SU-DHL-6 (cell line): ENCODE measurements at regions not wholly inside any gene's neighbourhood (a gene's known extent, or its start where the extent isn't known, plus 50 kb on each side); places are given as distances from the start of the nearest gene placed in this dataset.

Experiments
- EZH2phosphoT487 ChIP-seq: fragments of 200-600 bp; sonication (generic), shearing (Covaris generic); conservative IDR thresholded peaks from 2 replicates; pipeline ENCODE4 v1.6.1; 2018; ENCODE audit warnings: mild to moderate bottlenecking, antibody characterized with exemption, low read length, moderate library complexity, mixed read lengths
- TF ChIP-seq, protein P1 (sequence below): fragments of 200-600 bp; sonication (generic); IDR thresholded peaks from one replicate; pipeline ENCODE4 v1.5.1; 2017; ENCODE audit warnings: antibody characterized with exemption, mild to moderate bottlenecking, low read length, moderate library complexity; ENCODE audit not compliant: insufficient read depth, poor library complexity, severe bottlenecking

- TF ChIP-seq, protein P1, sequence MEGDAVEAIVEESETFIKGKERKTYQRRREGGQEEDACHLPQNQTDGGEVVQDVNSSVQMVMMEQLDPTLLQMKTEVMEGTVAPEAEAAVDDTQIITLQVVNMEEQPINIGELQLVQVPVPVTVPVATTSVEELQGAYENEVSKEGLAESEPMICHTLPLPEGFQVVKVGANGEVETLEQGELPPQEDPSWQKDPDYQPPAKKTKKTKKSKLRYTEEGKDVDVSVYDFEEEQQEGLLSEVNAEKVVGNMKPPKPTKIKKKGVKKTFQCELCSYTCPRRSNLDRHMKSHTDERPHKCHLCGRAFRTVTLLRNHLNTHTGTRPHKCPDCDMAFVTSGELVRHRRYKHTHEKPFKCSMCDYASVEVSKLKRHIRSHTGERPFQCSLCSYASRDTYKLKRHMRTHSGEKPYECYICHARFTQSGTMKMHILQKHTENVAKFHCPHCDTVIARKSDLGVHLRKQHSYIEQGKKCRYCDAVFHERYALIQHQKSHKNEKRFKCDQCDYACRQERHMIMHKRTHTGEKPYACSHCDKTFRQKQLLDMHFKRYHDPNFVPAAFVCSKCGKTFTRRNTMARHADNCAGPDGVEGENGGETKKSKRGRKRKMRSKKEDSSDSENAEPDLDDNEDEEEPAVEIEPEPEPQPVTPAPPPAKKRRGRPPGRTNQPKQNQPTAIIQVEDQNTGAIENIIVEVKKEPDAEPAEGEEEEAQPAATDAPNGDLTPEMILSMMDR: no peak
- no peak for TF ChIP-seq EZH2phosphoT487
Measured at GRCh38 chr2:136557203-136557602, 208.1 kb upstream of the THSD7B start.
